Cardiac muscle cell (in vitro differentiated cells and primary cell): ENCODE measurements at regions not wholly inside any gene's neighbourhood (a gene's known extent, or its start where the extent isn't known, plus 50 kb on each side); places are given as distances from the start of the nearest gene placed in this dataset.

Source experiments
- DNase-seq, 2 donors: peaks; one replicate each; pipeline versions ENCODE4 v3.0.0 to v3.0.0-alpha.2; 2010 to 2017; ENCODE audit warnings: low read depth in 1 of 2, low spot score in 1 of 2
- H3K27ac ChIP-seq: fragments of 200-600 bp; sonication (generic); 2 replicates; pipeline ENCODE4 v1.5.1; 2016
- H3K27me3 ChIP-seq: fragments of 200-600 bp; sonication (generic); 2 replicates; pipeline ENCODE4 v1.6.0; 2016; ENCODE audit warnings: control low read depth
- H3K36me3 ChIP-seq: fragments of 200-600 bp; sonication (generic); 2 replicates; pipeline ENCODE4 v1.5.1; 2016; ENCODE audit warnings: control low read depth
- H3K4me1 ChIP-seq: fragments of 200-600 bp; sonication (generic); 2 replicates; pipeline ENCODE4 v1.8.1; 2017; ENCODE audit warnings: low read depth, mild to moderate bottlenecking, mixed run types
- H3K4me3 ChIP-seq: fragments of 200-600 bp; sonication (generic); 2 replicates; pipeline ENCODE4 v1.5.1; 2016; ENCODE audit warnings: mild to moderate bottlenecking
- H3K9me3 ChIP-seq: fragments of 200-600 bp; sonication (generic); 2 replicates; pipeline ENCODE4 v1.5.1; 2017; ENCODE audit warnings: low read depth, mild to moderate bottlenecking, control low read depth
- CTCF ChIP-seq: IDR thresholded peaks from 2 replicates; pipeline ENCODE4 v1.5.1; 2012; ENCODE audit warnings: low read depth, mild to moderate bottlenecking, low read length

GRCh38 chr4:18666322-18666721, 644.8 kb upstream of the LCORL start:
- no peaks in the 10 kb centered on the region for H3K27me3 ChIP-seq
- no peaks in the 10 kb centered on the region for H3K36me3 ChIP-seq
- no peak for TF ChIP-seq CTCF
- no peak overlapping the region for H3K4me3 ChIP-seq
- DNase-seq = no peak
- no peaks in the 10 kb centered on the region for H3K9me3 ChIP-seq
- no peak overlapping the region for H3K27ac ChIP-seq
- no peaks in the 10 kb centered on the region for H3K4me1 ChIP-seq

GRCh38 chr4:18664171-18664570, 642.6 kb upstream of the LCORL start:
- Histone ChIP-seq H3K4me1 (peaks cover 5% of the 10 kb centered on the region), H3K36me3 (no peaks in the 10 kb centered on the region), H3K27me3 (no peaks in the 10 kb centered on the region), H3K27ac (no peak overlapping the region), H3K4me3 (no peak overlapping the region), H3K9me3 (no peaks in the 10 kb centered on the region)
- TF ChIP-seq CTCF = no peak
- no peak for DNase-seq

GRCh38 chr4:18645351-18645750, 623.8 kb upstream of the LCORL start:
- no peaks in the 10 kb centered on the region for H3K27me3 ChIP-seq

GRCh38 chr4:18641334-18641733, 619.8 kb upstream of the LCORL start:
- H3K36me3 ChIP-seq = no peaks in the 10 kb centered on the region

More at GRCh38 chr4:18645351-18645750, 623.8 kb upstream of the LCORL start:
- DNase-seq = no peak
- Histone ChIP-seq H3K9me3 (no peaks in the 10 kb centered on the region), H3K4me1 (no peaks in the 10 kb centered on the region), H3K4me3 (no peak overlapping the region), H3K36me3 (no peaks in the 10 kb centered on the region), H3K27ac (no peak overlapping the region)
- TF ChIP-seq CTCF = no peak

GRCh38 chr4:18638031-18638430, 616.5 kb upstream of the LCORL start:
- peaks cover 9% of the 10 kb centered on the region for H3K4me1 ChIP-seq
- H3K27ac ChIP-seq = no peak overlapping the region
- H3K4me3 ChIP-seq = no peak overlapping the region
- no peaks in the 10 kb centered on the region for H3K9me3 ChIP-seq
- TF ChIP-seq CTCF = no peak
- H3K36me3 ChIP-seq = no peaks in the 10 kb centered on the region
- no peak for DNase-seq
- H3K27me3 ChIP-seq = no peaks in the 10 kb centered on the region

More at GRCh38 chr4:18641334-18641733, 619.8 kb upstream of the LCORL start:
- H3K9me3 ChIP-seq = no peaks in the 10 kb centered on the region
- DNase-seq = no peak
- no peak overlapping the region for H3K4me3 ChIP-seq
- peaks cover under 1% of the 10 kb centered on the region for H3K4me1 ChIP-seq
- H3K27ac ChIP-seq = no peak overlapping the region
- TF ChIP-seq CTCF = no peak
- H3K27me3 ChIP-seq = no peaks in the 10 kb centered on the region
